ENCODE measurements at regions not wholly inside any gene's neighbourhood (a gene's known extent, or its start where the extent isn't known, plus 50 kb on each side); places are given as distances from the start of the nearest gene placed in this dataset.

DNA sequence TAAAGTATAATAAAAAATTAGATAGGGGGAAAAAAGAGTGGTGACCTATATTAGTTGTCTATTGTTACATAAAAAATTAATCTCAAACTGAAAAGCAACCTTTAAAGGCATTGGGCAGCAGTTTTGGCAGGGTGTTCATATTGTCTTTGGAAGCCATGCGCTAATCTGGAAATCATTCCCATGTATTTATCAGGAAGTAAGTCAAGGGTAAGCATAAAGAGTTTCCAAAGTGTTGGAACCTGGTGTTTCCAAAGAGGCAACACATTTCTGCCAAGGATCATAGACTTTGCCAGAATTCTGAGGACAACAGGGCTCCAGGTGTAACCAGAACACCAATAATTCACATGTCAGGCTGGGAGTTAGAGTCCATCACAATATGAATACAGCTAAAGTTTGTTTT, 55.7 kb upstream of the EGFR start:
- TF ChIP-seq, protein P1, sequence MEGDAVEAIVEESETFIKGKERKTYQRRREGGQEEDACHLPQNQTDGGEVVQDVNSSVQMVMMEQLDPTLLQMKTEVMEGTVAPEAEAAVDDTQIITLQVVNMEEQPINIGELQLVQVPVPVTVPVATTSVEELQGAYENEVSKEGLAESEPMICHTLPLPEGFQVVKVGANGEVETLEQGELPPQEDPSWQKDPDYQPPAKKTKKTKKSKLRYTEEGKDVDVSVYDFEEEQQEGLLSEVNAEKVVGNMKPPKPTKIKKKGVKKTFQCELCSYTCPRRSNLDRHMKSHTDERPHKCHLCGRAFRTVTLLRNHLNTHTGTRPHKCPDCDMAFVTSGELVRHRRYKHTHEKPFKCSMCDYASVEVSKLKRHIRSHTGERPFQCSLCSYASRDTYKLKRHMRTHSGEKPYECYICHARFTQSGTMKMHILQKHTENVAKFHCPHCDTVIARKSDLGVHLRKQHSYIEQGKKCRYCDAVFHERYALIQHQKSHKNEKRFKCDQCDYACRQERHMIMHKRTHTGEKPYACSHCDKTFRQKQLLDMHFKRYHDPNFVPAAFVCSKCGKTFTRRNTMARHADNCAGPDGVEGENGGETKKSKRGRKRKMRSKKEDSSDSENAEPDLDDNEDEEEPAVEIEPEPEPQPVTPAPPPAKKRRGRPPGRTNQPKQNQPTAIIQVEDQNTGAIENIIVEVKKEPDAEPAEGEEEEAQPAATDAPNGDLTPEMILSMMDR (optimal IDR thresholded peaks at IDR 0.05 in 1 of 3, IDR thresholded peaks at IDR 0.05 in 1 of 3, conservative IDR thresholded peaks at IDR 0.05 in 1 of 3; ENCODE audit: extremely low read depth in 1 of 3, insufficient read depth in 2 of 3, low read length in 3 of 3): no peak
- TF ChIP-seq EZH2 (IDR thresholded peaks at IDR 0.05; ENCODE audit: low read length): no peak
